MCF 10A (cell line): ENCODE measurements at regions not wholly inside any gene's neighbourhood (a gene's known extent, or its start where the extent isn't known, plus 50 kb on each side); places are given as distances from the start of the nearest gene placed in this dataset.

ENCODE experiments used
- BruUV-seq: library from RNA; stranded (reverse); fragments of 400-500 nt; replicated peaks from 2 replicates; lab custom pipeline; 2021; lab: Mats Ljungman, UMichigan
- CTCF ChIA-PET: fragments of 300-600 bp; sonication (Branson Sonifier 250); formaldehyde crosslinking; extraction: SDS; loops from one replicate; lab custom pipeline; 2021; ENCODE audit warnings: antibody characterized with exemption, inconsistent platforms; lab: Yijun Ruan, JAX
- POLR2A ChIA-PET: fragments of 300-600, 350-650 bp; sonication (Branson Sonifier 250); formaldehyde crosslinking; extraction: SDS; loops from one replicate; lab custom pipeline; 2020; ENCODE audit warnings: antibody characterized with exemption, inconsistent platforms; lab: Yijun Ruan, JAX
- DNase-seq: peaks from one replicate; pipeline ENCODE4 v3.0.0-alpha.2; 2018; ENCODE audit not compliant: unreplicated experiment
- H3K27ac Mint-ChIP-seq: one replicate; pipeline ENCODE4 v1.8.0; 2022; ENCODE audit warnings: mild to moderate bottlenecking, low read depth, mixed read lengths; ENCODE audit not compliant: unreplicated experiment
- H3K27me3 Mint-ChIP-seq: one replicate; pipeline ENCODE4 v1.8.0; 2022; ENCODE audit warnings: mixed read lengths; ENCODE audit not compliant: insufficient read depth, unreplicated experiment
- H3K36me3 Mint-ChIP-seq: one replicate; pipeline ENCODE4 v1.8.0; 2022; ENCODE audit warnings: mild to moderate bottlenecking, moderate library complexity, mixed read lengths; ENCODE audit not compliant: insufficient read depth, unreplicated experiment
- H3K4me1 Mint-ChIP-seq: one replicate; pipeline ENCODE4 v1.8.0; 2022; ENCODE audit warnings: mixed read lengths; ENCODE audit not compliant: insufficient read depth, unreplicated experiment
- H3K4me3 Mint-ChIP-seq: one replicate; pipeline ENCODE4 v1.8.0; 2022; ENCODE audit warnings: mild to moderate bottlenecking, moderate library complexity, mixed read lengths; ENCODE audit not compliant: unreplicated experiment
- H3K9me3 Mint-ChIP-seq: one replicate; pipeline ENCODE4 v1.8.0; 2022; ENCODE audit warnings: mixed read lengths; ENCODE audit not compliant: unreplicated experiment
- intact Hi-C: fragments of 100-400 bp; cut with micrococcal nuclease; formaldehyde crosslinking; loops from 2 replicates; pipeline ENCODE4 v1.14.1; 2022
- TF ChIP-seq, protein P1 (sequence below): fragments of 200-600 bp; IDR thresholded peaks from one replicate; pipeline ENCODE4 v1.8.0; 2022; ENCODE audit warnings: antibody characterized with exemption, mild to moderate bottlenecking; ENCODE audit not compliant: unreplicated experiment

DNA sequence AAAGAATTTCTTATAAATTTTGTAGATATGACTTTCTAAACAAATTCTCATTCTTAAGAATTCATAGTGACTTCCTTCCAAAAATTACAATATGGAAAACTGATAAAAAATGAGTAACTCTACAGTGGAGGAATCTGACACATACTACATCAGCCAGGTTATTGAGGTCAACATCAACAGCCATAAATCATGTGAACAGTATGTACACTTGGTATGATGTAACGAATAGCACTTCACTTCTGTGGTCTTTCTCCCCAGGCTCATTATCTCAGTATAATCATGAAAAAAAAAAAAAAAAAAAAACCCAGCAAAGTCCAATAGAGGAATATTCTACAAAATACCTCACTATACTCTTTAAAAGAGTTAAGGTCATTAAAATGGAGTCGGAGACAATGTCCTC, 111.2 kb upstream of the SUCLG2 start:
- BruUV-seq = no TSS peak
- Mint-ChIP-seq H3K27me3 (peaks cover 18% of the 10 kb centered on the region), H3K36me3 (no peaks in the 10 kb centered on the region)

DNA sequence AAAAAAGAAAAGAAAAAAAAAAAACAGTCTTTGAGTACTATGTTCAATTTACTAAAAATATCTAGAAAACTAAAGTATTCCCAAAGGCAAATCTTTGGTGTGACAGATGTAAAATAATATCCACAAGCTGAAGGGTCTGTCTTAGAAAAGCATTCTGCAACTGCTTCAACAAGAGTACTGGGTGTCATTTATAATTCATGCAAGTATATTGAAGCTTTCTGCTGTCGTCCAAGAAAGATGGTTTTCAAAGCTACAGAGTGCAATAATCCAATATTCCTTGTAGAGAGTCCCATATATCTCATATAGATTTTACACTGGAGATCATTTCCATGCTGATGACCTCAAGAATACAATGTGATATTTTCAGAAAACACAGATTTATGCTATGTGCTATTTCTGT, 90.9 kb upstream of the SUCLG2 start:
- Mint-ChIP-seq H3K4me1 (no peaks in the 10 kb centered on the region), H3K4me3 (no peak overlapping the region), H3K27me3 (no peaks in the 10 kb centered on the region), H3K9me3 (no peaks in the 10 kb centered on the region), H3K36me3 (no peaks in the 10 kb centered on the region), H3K27ac (no peak overlapping the region)
- ChIA-PET CTCF (no interaction called here), POLR2A (no interaction called here)
- no TSS peak for BruUV-seq
- TF ChIP-seq, protein P1, sequence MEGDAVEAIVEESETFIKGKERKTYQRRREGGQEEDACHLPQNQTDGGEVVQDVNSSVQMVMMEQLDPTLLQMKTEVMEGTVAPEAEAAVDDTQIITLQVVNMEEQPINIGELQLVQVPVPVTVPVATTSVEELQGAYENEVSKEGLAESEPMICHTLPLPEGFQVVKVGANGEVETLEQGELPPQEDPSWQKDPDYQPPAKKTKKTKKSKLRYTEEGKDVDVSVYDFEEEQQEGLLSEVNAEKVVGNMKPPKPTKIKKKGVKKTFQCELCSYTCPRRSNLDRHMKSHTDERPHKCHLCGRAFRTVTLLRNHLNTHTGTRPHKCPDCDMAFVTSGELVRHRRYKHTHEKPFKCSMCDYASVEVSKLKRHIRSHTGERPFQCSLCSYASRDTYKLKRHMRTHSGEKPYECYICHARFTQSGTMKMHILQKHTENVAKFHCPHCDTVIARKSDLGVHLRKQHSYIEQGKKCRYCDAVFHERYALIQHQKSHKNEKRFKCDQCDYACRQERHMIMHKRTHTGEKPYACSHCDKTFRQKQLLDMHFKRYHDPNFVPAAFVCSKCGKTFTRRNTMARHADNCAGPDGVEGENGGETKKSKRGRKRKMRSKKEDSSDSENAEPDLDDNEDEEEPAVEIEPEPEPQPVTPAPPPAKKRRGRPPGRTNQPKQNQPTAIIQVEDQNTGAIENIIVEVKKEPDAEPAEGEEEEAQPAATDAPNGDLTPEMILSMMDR = no peak
- DNase-seq = no peak
- intact Hi-C loops = no loop called here

More for the DNA sequence above, 111.2 kb upstream of the SUCLG2 start:
- intact Hi-C loops = no loop called here
- ChIA-PET CTCF (interaction anchor here (0.6 kb wide), 1 partner anchor 1489 kb away, joined by 3 read pairs; no protein-coding TSS in a partner anchor), POLR2A (no interaction called here)
- Mint-ChIP-seq H3K4me1 (no peaks in the 10 kb centered on the region), H3K4me3 (no peak overlapping the region), H3K9me3 (peaks cover 22% of the 10 kb centered on the region), H3K27ac (no peak overlapping the region)
- DNase-seq = peak; percentile 4
- TF ChIP-seq, protein P1 = no peak

DNA sequence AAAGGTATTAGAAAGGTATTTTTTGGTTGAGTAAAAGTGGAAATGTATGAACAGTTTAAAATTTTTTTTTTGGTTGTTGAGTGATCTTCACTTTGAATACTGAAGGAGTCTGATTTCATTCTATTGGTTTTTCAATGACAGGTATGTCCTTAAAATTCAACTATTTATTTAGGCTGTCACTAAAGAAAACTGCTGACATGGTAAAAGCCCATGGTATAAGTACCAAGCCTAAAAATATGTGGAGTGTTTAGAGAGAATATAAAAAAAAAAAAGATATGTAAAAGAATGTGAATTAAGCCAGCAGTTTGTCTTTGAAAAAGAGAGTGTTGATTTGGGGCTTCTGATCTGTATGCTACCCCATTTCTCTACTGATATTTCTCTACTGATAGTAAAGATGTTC, 90.3 kb upstream of the SUCLG2 start:
- ChIA-PET CTCF (no interaction called here), POLR2A (no interaction called here)
- TF ChIP-seq, protein P1 = no peak
- intact Hi-C loops = no loop called here
- H3K27ac Mint-ChIP-seq = no peak overlapping the region
- H3K27me3 Mint-ChIP-seq = no peaks in the 10 kb centered on the region
- DNase-seq = no peak
- no TSS peak for BruUV-seq
- H3K36me3 Mint-ChIP-seq = no peaks in the 10 kb centered on the region
- no peaks in the 10 kb centered on the region for H3K4me1 Mint-ChIP-seq
- no peaks in the 10 kb centered on the region for H3K9me3 Mint-ChIP-seq
- no peak overlapping the region for H3K4me3 Mint-ChIP-seq

DNA sequence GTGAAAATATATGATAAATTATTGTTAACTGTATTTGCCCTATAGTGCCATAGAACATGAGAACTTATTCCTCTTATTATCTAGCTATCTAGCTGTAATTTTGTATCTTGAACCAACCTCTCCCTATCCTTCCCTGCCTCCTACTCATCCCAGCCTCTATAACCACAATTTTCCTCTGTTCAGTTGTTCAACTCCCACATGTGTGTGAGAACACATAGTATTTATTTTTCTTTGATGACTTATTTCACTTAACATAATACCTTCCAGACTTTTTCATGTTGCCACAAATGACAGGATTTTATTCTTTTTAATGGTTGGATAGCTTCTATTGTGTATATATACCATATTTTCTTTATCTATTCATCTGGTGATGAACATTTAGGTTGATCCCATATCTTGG, 85.4 kb upstream of the SUCLG2 start:
- TF ChIP-seq, protein P1 = no peak
- H3K9me3 Mint-ChIP-seq = no peaks in the 10 kb centered on the region
- H3K4me3 Mint-ChIP-seq = no peak overlapping the region
- no peak overlapping the region for H3K27ac Mint-ChIP-seq
- POLR2A ChIA-PET = no interaction called here
- H3K27me3 Mint-ChIP-seq = no peaks in the 10 kb centered on the region
- no peaks in the 10 kb centered on the region for H3K4me1 Mint-ChIP-seq
- no TSS peak for BruUV-seq
- CTCF ChIA-PET = interaction anchor here (0.6 kb wide), 1 partner anchor 1654 kb away, joined by 4 read pairs; no protein-coding TSS in a partner anchor
- intact Hi-C loops = no loop called here
- H3K36me3 Mint-ChIP-seq = no peaks in the 10 kb centered on the region
- no peak for DNase-seq
